AG04450 (cell line): ENCODE measurements at regions not wholly inside any gene's neighbourhood (a gene's known extent, or its start where the extent isn't known, plus 50 kb on each side); places are given as distances from the start of the nearest gene placed in this dataset.

Experiments
- CTCF ChIA-PET: fragments of 300-600, 350-600 bp; formaldehyde crosslinking; extraction: SDS; loops from one replicate; lab custom pipeline; 2022; ENCODE audit warnings: antibody characterized with exemption, inconsistent platforms; lab: Charles Lee
- POLR2A ChIA-PET: fragments of 350-600 bp; formaldehyde crosslinking; extraction: SDS; loops from one replicate; lab custom pipeline; 2021; ENCODE audit warnings: antibody characterized with exemption, inconsistent platforms; lab: Yijun Ruan, JAX
- DNase-seq: peaks from one replicate; pipeline ENCODE4 v3.0.0-alpha.2; 2011; ENCODE audit warnings: low read depth, low spot score
- H3K27ac ChIP-seq: one replicate; pipeline ENCODE4 v1.5.1; 2012; ENCODE audit warnings: low read depth, low read length, control low read depth
- H3K27me3 ChIP-seq: one replicate; pipeline ENCODE4 v1.6.0; 2012; ENCODE audit warnings: low read length; ENCODE audit not compliant: control insufficient read depth, insufficient read depth
- H3K4me3 ChIP-seq: 2 replicates; pipeline ENCODE4 v1.5.1; 2011; ENCODE audit warnings: mild to moderate bottlenecking, low read depth, low read length, control low read depth
- H3K9me3 ChIP-seq: 2 replicates; pipeline ENCODE4 v1.5.1; 2012; ENCODE audit warnings: low read length; ENCODE audit not compliant: control insufficient read depth, insufficient read depth
- TF ChIP-seq, protein P1 (sequence below): IDR thresholded peaks from 2 replicates; pipeline ENCODE4 v1.5.1; 2011; ENCODE audit warnings: low read depth, low read length, control low read depth, inconsistent platforms

- CTCF ChIA-PET, result no interaction called here
- TF ChIP-seq, protein P1, sequence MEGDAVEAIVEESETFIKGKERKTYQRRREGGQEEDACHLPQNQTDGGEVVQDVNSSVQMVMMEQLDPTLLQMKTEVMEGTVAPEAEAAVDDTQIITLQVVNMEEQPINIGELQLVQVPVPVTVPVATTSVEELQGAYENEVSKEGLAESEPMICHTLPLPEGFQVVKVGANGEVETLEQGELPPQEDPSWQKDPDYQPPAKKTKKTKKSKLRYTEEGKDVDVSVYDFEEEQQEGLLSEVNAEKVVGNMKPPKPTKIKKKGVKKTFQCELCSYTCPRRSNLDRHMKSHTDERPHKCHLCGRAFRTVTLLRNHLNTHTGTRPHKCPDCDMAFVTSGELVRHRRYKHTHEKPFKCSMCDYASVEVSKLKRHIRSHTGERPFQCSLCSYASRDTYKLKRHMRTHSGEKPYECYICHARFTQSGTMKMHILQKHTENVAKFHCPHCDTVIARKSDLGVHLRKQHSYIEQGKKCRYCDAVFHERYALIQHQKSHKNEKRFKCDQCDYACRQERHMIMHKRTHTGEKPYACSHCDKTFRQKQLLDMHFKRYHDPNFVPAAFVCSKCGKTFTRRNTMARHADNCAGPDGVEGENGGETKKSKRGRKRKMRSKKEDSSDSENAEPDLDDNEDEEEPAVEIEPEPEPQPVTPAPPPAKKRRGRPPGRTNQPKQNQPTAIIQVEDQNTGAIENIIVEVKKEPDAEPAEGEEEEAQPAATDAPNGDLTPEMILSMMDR, result no peak
- DNase-seq, result no peak
Observed at GRCh38 chrX:138057883-138058282, 492.0 kb downstream of the ZIC3 start.

DNA sequence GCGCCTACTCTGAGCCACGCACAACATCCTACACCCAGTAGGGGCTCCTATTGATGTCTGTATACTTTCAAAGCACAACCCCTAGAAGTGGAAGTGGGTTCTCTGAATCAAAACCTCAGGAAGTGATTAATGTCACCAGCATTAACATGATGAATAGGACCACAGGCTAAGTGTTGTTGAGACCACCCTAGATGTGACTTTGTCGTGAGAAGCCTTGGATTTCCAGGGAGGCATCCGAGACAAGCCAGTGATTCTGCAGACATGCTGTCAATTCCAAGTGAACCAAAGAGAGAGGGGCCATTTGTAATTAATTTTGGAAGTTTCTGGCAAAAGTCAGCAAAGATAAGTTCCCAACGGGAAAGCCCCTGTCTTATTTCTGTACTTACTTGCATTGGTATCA is 493.0 kb downstream of the ZIC3 start:
- H3K27ac ChIP-seq, result no peak overlapping the region
- POLR2A ChIA-PET, result no interaction called here
- H3K27me3 ChIP-seq, result no peaks in the 10 kb centered on the region
- CTCF ChIA-PET, result no interaction called here
- DNase-seq, result no peak
- no peak overlapping the region for H3K4me3 ChIP-seq
- TF ChIP-seq, protein P1, result no peak
- H3K9me3 ChIP-seq, result no peaks in the 10 kb centered on the region

More at GRCh38 chrX:138057883-138058282, 492.0 kb downstream of the ZIC3 start:
- H3K27ac ChIP-seq, result no peak overlapping the region
- POLR2A ChIA-PET, result no interaction called here
- no peaks in the 10 kb centered on the region for H3K27me3 ChIP-seq
- H3K9me3 ChIP-seq, result no peaks in the 10 kb centered on the region
- no peak overlapping the region for H3K4me3 ChIP-seq

DNA sequence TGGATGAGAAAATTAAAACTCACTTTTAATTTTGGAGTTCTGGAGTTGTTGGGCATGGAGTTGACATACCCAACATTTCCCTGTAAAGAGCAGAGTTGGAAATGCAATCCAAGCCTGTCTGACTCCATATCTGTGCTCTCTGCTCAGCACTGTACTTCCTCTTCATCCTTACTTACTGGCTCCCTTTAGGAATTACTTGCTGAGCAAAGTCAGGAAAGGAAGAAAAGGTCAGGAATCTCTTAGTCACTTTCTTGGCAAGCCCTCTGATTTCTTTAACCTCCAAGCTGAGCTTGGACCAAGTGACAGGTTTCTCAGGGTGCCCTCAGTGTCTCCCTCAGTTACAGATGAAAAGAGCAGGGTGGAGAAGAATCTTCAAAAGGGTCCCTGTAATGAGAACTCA is 501.5 kb downstream of the ZIC3 start:
- ChIA-PET POLR2A (no interaction called here), CTCF (no interaction called here)
- TF ChIP-seq, protein P1, result no peak
- H3K27me3 ChIP-seq, result no peaks in the 10 kb centered on the region
- H3K4me3 ChIP-seq, result no peak overlapping the region
- H3K27ac ChIP-seq, result no peak overlapping the region
- H3K9me3 ChIP-seq, result no peaks in the 10 kb centered on the region
- no peak for DNase-seq

DNA sequence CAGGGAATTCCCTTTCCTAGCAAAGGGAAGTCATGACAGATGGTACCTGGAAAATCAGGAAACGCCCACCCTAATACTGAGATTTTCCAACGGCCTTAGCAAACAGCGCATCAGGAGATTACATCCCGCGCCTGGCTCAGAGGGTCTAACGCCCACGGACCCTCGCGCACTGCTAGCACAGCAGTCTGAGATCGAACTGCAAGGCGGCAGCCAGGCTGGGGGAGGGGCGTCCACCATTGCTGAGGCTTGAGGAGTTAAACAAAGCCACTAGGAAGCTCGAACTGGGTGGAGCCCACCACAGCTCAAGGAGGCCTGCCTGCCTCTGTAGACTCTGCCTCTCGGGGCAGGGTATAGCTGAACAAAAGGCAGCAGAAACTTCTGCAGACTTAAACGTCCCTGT is 507.7 kb downstream of the ZIC3 start:
- no peak overlapping the region for H3K27ac ChIP-seq
- POLR2A ChIA-PET, result no interaction called here
- H3K9me3 ChIP-seq, result peaks cover 6% of the 10 kb centered on the region; the same call in 1 of the 2 replicates
- H3K27me3 ChIP-seq, result no peaks in the 10 kb centered on the region
- DNase-seq, result no peak
- TF ChIP-seq, protein P1, result no peak
- H3K4me3 ChIP-seq, result no peak overlapping the region
- CTCF ChIA-PET, result no interaction called here

DNA sequence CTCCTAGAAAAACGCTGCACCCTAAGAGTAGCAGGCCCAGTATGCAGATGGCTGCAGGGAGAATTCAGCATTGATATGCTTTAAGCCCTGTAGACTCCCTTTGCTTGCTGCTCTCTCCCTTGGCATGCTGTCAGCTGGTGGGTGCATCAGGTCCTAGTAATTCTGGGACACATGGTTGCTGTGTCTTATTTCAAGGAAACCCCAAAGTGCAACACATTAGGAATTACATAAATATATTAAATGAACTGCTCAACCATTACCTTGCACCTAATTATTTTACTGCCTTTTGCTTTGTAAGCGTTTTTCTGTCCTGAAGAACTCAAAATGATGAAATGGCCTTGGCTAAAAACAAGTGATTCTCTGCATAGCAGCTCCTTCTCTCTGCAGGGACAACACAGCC is 516.3 kb downstream of the ZIC3 start:
- POLR2A ChIA-PET, result no interaction called here
- TF ChIP-seq, protein P1, result no peak
- H3K27ac ChIP-seq, result no peak overlapping the region
- no peaks in the 10 kb centered on the region for H3K27me3 ChIP-seq
- no peak overlapping the region for H3K4me3 ChIP-seq
- DNase-seq, result no peak
- CTCF ChIA-PET, result no interaction called here
- H3K9me3 ChIP-seq, result peaks cover 4% of the 10 kb centered on the region; the same call in 1 of the 2 replicates
